Smooth muscle cell (in vitro differentiated cells): ENCODE measurements at regions not wholly inside any gene's neighbourhood (a gene's known extent, or its start where the extent isn't known, plus 50 kb on each side); places are given as distances from the start of the nearest gene placed in this dataset.
A peak's percentile ranks its signal among the peaks of the same experiment; 100 is the strongest.

Experiments
- DNase-seq: peaks from one replicate; lab custom pipeline; 2025; ENCODE audit not compliant: unreplicated experiment; lab: John Stamatoyannopoulos, UW
- H2AFZ ChIP-seq: fragments of 200-600 bp; sonication (generic); 2 replicates; pipeline ENCODE4 v1.6.0; 2016; ENCODE audit warnings: antibody characterized with exemption, low read depth, mild to moderate bottlenecking
- H3F3A ChIP-seq: fragments of 200-600 bp; sonication (generic); 2 replicates; pipeline ENCODE4 v1.6.0; 2017; ENCODE audit warnings: antibody characterized with exemption, low read depth
- H3K27ac ChIP-seq: fragments of 200-600 bp; sonication (generic); 2 replicates; pipeline ENCODE4 v1.5.1; 2016; ENCODE audit warnings: low read depth, mild to moderate bottlenecking
- H3K27me3 ChIP-seq: fragments of 200-600 bp; sonication (generic); 2 replicates; pipeline ENCODE4 v1.6.1; 2016; ENCODE audit warnings: low read depth, mild to moderate bottlenecking
- H3K36me3 ChIP-seq: fragments of 200-600 bp; sonication (generic); 2 replicates; pipeline ENCODE4 v1.5.1; 2016; ENCODE audit warnings: low read depth
- H3K4me1 ChIP-seq: fragments of 200-600 bp; sonication (generic); 2 replicates; pipeline ENCODE4 v1.5.1; 2016; ENCODE audit warnings: low read depth
- H3K4me2 ChIP-seq: fragments of 200-600 bp; sonication (generic); 2 replicates; pipeline ENCODE4 v1.6.0; 2016; ENCODE audit warnings: mild to moderate bottlenecking
- H3K4me3 ChIP-seq: fragments of 200-600 bp; sonication (generic); 2 replicates; pipeline ENCODE4 v1.5.1; 2016; ENCODE audit warnings: mild to moderate bottlenecking
- H3K79me2 ChIP-seq: fragments of 200-600 bp; sonication (generic); 2 replicates; pipeline ENCODE4 v1.6.0; 2016; ENCODE audit warnings: low read depth, mild to moderate bottlenecking
- H3K9ac ChIP-seq: fragments of 200-600 bp; sonication (generic); 2 replicates; pipeline ENCODE4 v1.6.0; 2016; ENCODE audit warnings: low read depth
- H3K9me3 ChIP-seq: fragments of 200-600 bp; sonication (generic); replicated peaks from 2 replicates; pipeline ENCODE4 v1.5.1; 2016; ENCODE audit warnings: low read depth
- H4K20me1 ChIP-seq: fragments of 200-600 bp; sonication (generic); 2 replicates; pipeline ENCODE4 v1.6.0; 2016; ENCODE audit warnings: low read depth
- CTCF ChIP-seq: fragments of 200-600 bp; sonication (generic); IDR thresholded peaks from 2 replicates; pipeline ENCODE4 v1.5.1; 2017; ENCODE audit warnings: borderline replicate concordance, mild to moderate bottlenecking, antibody characterized with exemption; ENCODE audit not compliant: insufficient read depth, poor library complexity, severe bottlenecking
- WGBS: methylation state at CpG from one replicate; pipeline ENCODE4 v1.1.7; 2016; ENCODE audit warnings: low lambda C conversion rate; 5-methylcytosine and 5-hydroxymethylcytosine counted together

- no peaks in the 10 kb centered on the region for H3K27me3 ChIP-seq
- no peak overlapping the region for H3K4me3 ChIP-seq
- DNase-seq: no peak
- WGBS: 96% methylated on average over 1 of the region's 1 CpG
- TF ChIP-seq CTCF: no peak
- H3K9ac ChIP-seq: no peak overlapping the region
- H4K20me1 ChIP-seq: no peaks in the 10 kb centered on the region
- H3K4me2 ChIP-seq: no peak overlapping the region
- no peak overlapping the region for H3K27ac ChIP-seq
- no peaks in the 10 kb centered on the region for H3K4me1 ChIP-seq
- H2AFZ ChIP-seq: peak overlapping the region; percentile 36
- H3K79me2 ChIP-seq: no peaks in the 10 kb centered on the region
- H3F3A ChIP-seq: no peaks in the 10 kb centered on the region
- H3K36me3 ChIP-seq: no peaks in the 10 kb centered on the region
- H3K9me3 ChIP-seq: no peaks in the 10 kb centered on the region
These were observed 726.9 kb upstream of the PTBP2 start for GRCh38 chr1:95994643-95995042.

- H2AFZ ChIP-seq: no peak overlapping the region
- H3K9me3 ChIP-seq: no peaks in the 10 kb centered on the region
- no peaks in the 10 kb centered on the region for H3K36me3 ChIP-seq
- no peak overlapping the region for H3K4me2 ChIP-seq
- H4K20me1 ChIP-seq: no peaks in the 10 kb centered on the region
- H3K4me3 ChIP-seq: no peak overlapping the region
- no peak overlapping the region for H3K9ac ChIP-seq
- no peaks in the 10 kb centered on the region for H3K27me3 ChIP-seq
- TF ChIP-seq CTCF: no peak
- DNase-seq: no peak
- no peaks in the 10 kb centered on the region for H3K4me1 ChIP-seq
- no peak overlapping the region for H3K27ac ChIP-seq
- no peaks in the 10 kb centered on the region for H3F3A ChIP-seq
- WGBS: 95% methylated on average over 2 of the region's 2 CpGs
- H3K79me2 ChIP-seq: no peaks in the 10 kb centered on the region
These were observed 719.4 kb upstream of the PTBP2 start for GRCh38 chr1:96002201-96002600.

GRCh38 chr1:96002969-96003964 is 718.3 kb upstream of the PTBP2 start:
- no peak for DNase-seq
- Histone ChIP-seq H3K27ac (no peak overlapping the region), H3F3A (no peaks in the 10 kb centered on the region), H3K9me3 (no peaks in the 10 kb centered on the region), H3K27me3 (no peaks in the 10 kb centered on the region), H3K4me3 (no peak overlapping the region), H3K79me2 (no peaks in the 10 kb centered on the region), H3K9ac (no peak overlapping the region), H3K4me1 (no peaks in the 10 kb centered on the region), H3K36me3 (no peaks in the 10 kb centered on the region), H3K4me2 (no peak overlapping the region), H4K20me1 (no peaks in the 10 kb centered on the region), H2AFZ (no peak overlapping the region)
- TF ChIP-seq CTCF: no peak
- 64% methylated on average over 9 of the region's 9 CpGs for WGBS
